Liver (tissue), 8 donors: ENCODE measurements at regions not wholly inside any gene's neighbourhood (a gene's known extent, or its start where the extent isn't known, plus 50 kb on each side); places are given as distances from the start of the nearest gene placed in this dataset.

Experiments used
- DNase-seq: peaks from one replicate; pipeline ENCODE4 v3.0.0-alpha.2; 2017; ENCODE audit warnings: low spot score
- H3K27ac ChIP-seq, 2 donors: one replicate each; pipeline ENCODE4 v1.7.0; 2013; ENCODE audit warnings: inconsistent platforms in 2 of 2, low read length in 2 of 2, control low read depth in 1 of 2, low read depth in 1 of 2, mild to moderate bottlenecking in 1 of 2
- H3K27me3 ChIP-seq, 4 donors: one replicate each; pipeline versions ENCODE4 v1.6.1 to v1.7.0; 2013; ENCODE audit warnings: low read length in 3 of 4, inconsistent platforms in 1 of 4, mild to moderate bottlenecking in 1 of 4, moderate library complexity in 1 of 4; ENCODE audit not compliant: control insufficient read depth in 4 of 4, insufficient read depth in 4 of 4
- H3K36me3 ChIP-seq, 4 donors: one replicate each; pipeline versions ENCODE4 v1.6.1 to v1.7.0; 2013; ENCODE audit warnings: low read length in 3 of 4, mild to moderate bottlenecking in 3 of 4, low read depth in 1 of 4, moderate library complexity in 1 of 4; ENCODE audit not compliant: control insufficient read depth in 4 of 4, insufficient read depth in 3 of 4
- H3K4me1 ChIP-seq, 4 donors: one replicate each; pipeline versions ENCODE4 v1.6.1 to v1.7.0; 2013; ENCODE audit warnings: low read length in 3 of 4, mild to moderate bottlenecking in 3 of 4, moderate library complexity in 1 of 4; ENCODE audit not compliant: control insufficient read depth in 4 of 4, insufficient read depth in 4 of 4
- H3K4me3 ChIP-seq, 3 donors: one replicate each; pipeline versions ENCODE4 v1.6.1 to v1.7.0; 2013; ENCODE audit warnings: low read length in 3 of 3, control low read depth in 1 of 3, low read depth in 1 of 3, mild to moderate bottlenecking in 1 of 3
- H3K9ac ChIP-seq, 2 donors: one replicate each; pipeline ENCODE4 v1.7.0; 2013; ENCODE audit warnings: low read length in 2 of 2, mild to moderate bottlenecking in 2 of 2, moderate library complexity in 2 of 2, control low read depth in 1 of 2, low read depth in 1 of 2
- H3K9me3 ChIP-seq, 4 donors: one replicate each; pipeline versions ENCODE4 v1.6.1 to v1.7.0; 2013; ENCODE audit warnings: low read length in 3 of 4; ENCODE audit not compliant: control insufficient read depth in 4 of 4
- EGR1 ChIP-seq, 2 donors: IDR thresholded peaks; 2 replicates each; pipeline ENCODE4 v1.6.1; 2016 to 2018; ENCODE audit warnings: antibody characterized with exemption in 2 of 2, low read depth in 2 of 2
- FOXA1 ChIP-seq: IDR thresholded peaks from 2 replicates; pipeline ENCODE4 v1.6.1; 2016; ENCODE audit warnings: antibody characterized with exemption
- FOXA2 ChIP-seq: IDR thresholded peaks from 2 replicates; pipeline ENCODE4 v1.6.1; 2016; ENCODE audit warnings: antibody characterized with exemption
- GABPA ChIP-seq, 2 donors: IDR thresholded peaks in 1 of 2; conservative IDR thresholded peaks in 1 of 2; 2 replicates each; pipeline ENCODE4 v1.6.1; 2016; ENCODE audit warnings: antibody characterized with exemption in 2 of 2, mild to moderate bottlenecking in 1 of 2, moderate library complexity in 1 of 2
- HNF4A ChIP-seq, 2 donors: conservative IDR thresholded peaks; 2 replicates each; pipeline ENCODE4 v1.6.1; 2016; ENCODE audit warnings: antibody characterized with exemption in 2 of 2, mild to moderate bottlenecking in 2 of 2
- HNF4G ChIP-seq: IDR thresholded peaks from 2 replicates; pipeline ENCODE4 v1.6.1; 2016; ENCODE audit warnings: antibody characterized with exemption
- JUND ChIP-seq, 2 donors: IDR thresholded peaks; 2 replicates each; pipeline ENCODE4 v1.6.1; 2016; ENCODE audit warnings: antibody characterized with exemption in 2 of 2
- NR2F2 ChIP-seq: IDR thresholded peaks from 2 replicates; pipeline ENCODE4 v1.6.1; 2016; ENCODE audit warnings: antibody characterized with exemption
- RAD21 ChIP-seq, 2 donors: IDR thresholded peaks; 2 replicates each; pipeline ENCODE4 v1.6.1; 2016; ENCODE audit warnings: antibody characterized with exemption in 2 of 2, mild to moderate bottlenecking in 2 of 2
- REST ChIP-seq: IDR thresholded peaks from 2 replicates; pipeline ENCODE4 v1.6.1; 2016; ENCODE audit warnings: antibody characterized with exemption, mild to moderate bottlenecking
- RXRA ChIP-seq, 2 donors: IDR thresholded peaks; 2 replicates each; pipeline ENCODE4 v1.6.1; 2017 to 2018; ENCODE audit warnings: antibody characterized with exemption in 2 of 2, mild to moderate bottlenecking in 1 of 2
- SP1 ChIP-seq: IDR thresholded peaks from 2 replicates; pipeline ENCODE4 v1.6.1; 2018; ENCODE audit warnings: antibody characterized with exemption, mild to moderate bottlenecking
- TAF1 ChIP-seq: conservative IDR thresholded peaks from 2 replicates; pipeline ENCODE4 v1.6.1; 2016; ENCODE audit warnings: antibody characterized with exemption, mild to moderate bottlenecking
- YY1 ChIP-seq: IDR thresholded peaks from 2 replicates; pipeline ENCODE4 v1.6.1; 2016; ENCODE audit warnings: antibody characterized with exemption, mild to moderate bottlenecking
- ZBTB33 ChIP-seq: IDR thresholded peaks from 2 replicates; pipeline ENCODE4 v1.6.1; 2016; ENCODE audit warnings: antibody characterized with exemption
- WGBS: extraction: QIAGEN DNeasy Blood & Tissue Kit; methylation state at CpG from one replicate; pipeline ENCODE4 v1.1.7; 2013; 5-methylcytosine and 5-hydroxymethylcytosine counted together
- TF ChIP-seq, protein P1 (sequence below): IDR thresholded peaks from 2 replicates; pipeline ENCODE4 v1.6.1; 2016; ENCODE audit warnings: antibody characterized with exemption
- TF ChIP-seq, protein P2 (sequence below): IDR thresholded peaks from 2 replicates; pipeline ENCODE4 v1.6.1; 2016; ENCODE audit warnings: antibody characterized with exemption
- TF ChIP-seq, protein P3 (sequence below): fragments of 150-350 bp; IDR thresholded peaks from 2 replicates; pipeline ENCODE4 v1.5.1; 2017; ENCODE audit warnings: improper control_type of control experiment, low read depth, low read length; ENCODE audit not compliant: missing input control
- donor health status: healthy.
- donor health status: healthy.
- donor health status: healthy.
- donor health status: healthy.
- donor health status: healthy.

- H3K27ac ChIP-seq, result no peak overlapping the region
- peaks cover 0 to 4% (median under 1%) of the 10 kb centered on the region in 4 donors for H3K9me3 ChIP-seq
- H3K4me1 ChIP-seq, result no peaks in the 10 kb centered on the region
- WGBS, result 84% methylated on average over 11 of the region's 11 CpGs
- no peak for DNase-seq
- H3K9ac ChIP-seq, result no peak overlapping the region
- H3K36me3 ChIP-seq, result no peaks in the 10 kb centered on the region
- H3K27me3 ChIP-seq, result no peaks in the 10 kb centered on the region
- H3K4me3 ChIP-seq, result no peak overlapping the region
- TF ChIP-seq, protein P1, sequence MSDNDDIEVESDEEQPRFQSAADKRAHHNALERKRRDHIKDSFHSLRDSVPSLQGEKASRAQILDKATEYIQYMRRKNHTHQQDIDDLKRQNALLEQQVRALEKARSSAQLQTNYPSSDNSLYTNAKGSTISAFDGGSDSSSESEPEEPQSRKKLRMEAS, result no peak
- TF ChIP-seq NR2F2 (no peak), EGR1 (IDR thresholded peaks at IDR 0.05; ENCODE audit: low read depth in 2 of 2) (no peak), GABPA (IDR thresholded peaks at IDR 0.05 in 1 of 2, conservative IDR thresholded peaks at IDR 0.05 in 1 of 2) (no peak), REST (no peak), FOXA2 (no peak), TAF1 (no peak), JUND (IDR thresholded peaks at IDR 0.05) (no peak), FOXA1 (no peak), RAD21 (IDR thresholded peaks at IDR 0.05) (no peak), SP1 (no peak), YY1 (no peak), HNF4G (no peak), RXRA (IDR thresholded peaks at IDR 0.05) (no peak), HNF4A (conservative IDR thresholded peaks at IDR 0.05) (no peak), ZBTB33 (no peak)
- TF ChIP-seq, protein P2, sequence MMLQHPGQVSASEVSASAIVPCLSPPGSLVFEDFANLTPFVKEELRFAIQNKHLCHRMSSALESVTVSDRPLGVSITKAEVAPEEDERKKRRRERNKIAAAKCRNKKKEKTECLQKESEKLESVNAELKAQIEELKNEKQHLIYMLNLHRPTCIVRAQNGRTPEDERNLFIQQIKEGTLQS, result no peak
- TF ChIP-seq, protein P3, sequence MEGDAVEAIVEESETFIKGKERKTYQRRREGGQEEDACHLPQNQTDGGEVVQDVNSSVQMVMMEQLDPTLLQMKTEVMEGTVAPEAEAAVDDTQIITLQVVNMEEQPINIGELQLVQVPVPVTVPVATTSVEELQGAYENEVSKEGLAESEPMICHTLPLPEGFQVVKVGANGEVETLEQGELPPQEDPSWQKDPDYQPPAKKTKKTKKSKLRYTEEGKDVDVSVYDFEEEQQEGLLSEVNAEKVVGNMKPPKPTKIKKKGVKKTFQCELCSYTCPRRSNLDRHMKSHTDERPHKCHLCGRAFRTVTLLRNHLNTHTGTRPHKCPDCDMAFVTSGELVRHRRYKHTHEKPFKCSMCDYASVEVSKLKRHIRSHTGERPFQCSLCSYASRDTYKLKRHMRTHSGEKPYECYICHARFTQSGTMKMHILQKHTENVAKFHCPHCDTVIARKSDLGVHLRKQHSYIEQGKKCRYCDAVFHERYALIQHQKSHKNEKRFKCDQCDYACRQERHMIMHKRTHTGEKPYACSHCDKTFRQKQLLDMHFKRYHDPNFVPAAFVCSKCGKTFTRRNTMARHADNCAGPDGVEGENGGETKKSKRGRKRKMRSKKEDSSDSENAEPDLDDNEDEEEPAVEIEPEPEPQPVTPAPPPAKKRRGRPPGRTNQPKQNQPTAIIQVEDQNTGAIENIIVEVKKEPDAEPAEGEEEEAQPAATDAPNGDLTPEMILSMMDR, result no peak
Observed at GRCh38 chr5:3237276-3237868, 358.3 kb upstream of the IRX1 start.
